Central memory CD8-positive, alpha-beta T cell (primary cell): ENCODE measurements at regions not wholly inside any gene's neighbourhood (a gene's known extent, or its start where the extent isn't known, plus 50 kb on each side); places are given as distances from the start of the nearest gene placed in this dataset.
A peak's percentile ranks its signal among the peaks of the same experiment; 100 is the strongest.

Source experiments
- ATAC-seq: fragments of 150-1000 bp; cut with Tn5 transposase; replicated peaks from 2 replicates; pipeline ENCODE4 v1.10.0; 2022; ENCODE audit warnings: mild to moderate bottlenecking, moderate FRiP score, moderate number of reproducible peaks; ENCODE audit not compliant: poor library complexity, severe bottlenecking; ENCODE audit errors: extremely low read depth
- DNase-seq, 2 donors: peaks; one replicate each; pipeline ENCODE4 v3.0.0; 2021; ENCODE audit warnings: low spot score in 2 of 2
- H3K27ac Mint-ChIP-seq: one replicate; pipeline ENCODE4 v1.8.0; 2022; ENCODE audit warnings: low read depth, mild to moderate bottlenecking, moderate library complexity, mixed read lengths
- H3K27me3 Mint-ChIP-seq: one replicate; pipeline ENCODE4 v1.8.0; 2022; ENCODE audit warnings: mixed read lengths
- H3K36me3 Mint-ChIP-seq: one replicate; pipeline ENCODE4 v1.8.0; 2022; ENCODE audit warnings: mild to moderate bottlenecking, moderate library complexity, mixed read lengths; ENCODE audit not compliant: insufficient read depth
- H3K4me1 Mint-ChIP-seq: one replicate; pipeline ENCODE4 v1.8.0; 2022; ENCODE audit warnings: mixed read lengths
- H3K4me3 Mint-ChIP-seq: one replicate; pipeline ENCODE4 v1.8.0; 2022; ENCODE audit warnings: mild to moderate bottlenecking, moderate library complexity, mixed read lengths
- H3K9me3 Mint-ChIP-seq: one replicate; pipeline ENCODE4 v1.8.0; 2022; ENCODE audit warnings: mixed read lengths

- no peaks in the 10 kb centered on the region for H3K27me3 Mint-ChIP-seq
- no peak for DNase-seq
- no peaks in the 10 kb centered on the region for H3K9me3 Mint-ChIP-seq
- no peaks in the 10 kb centered on the region for H3K36me3 Mint-ChIP-seq
- ATAC-seq: no peak
- peak overlapping the region; percentile 45 for H3K27ac Mint-ChIP-seq
- H3K4me1 Mint-ChIP-seq: peaks cover 40% of the 10 kb centered on the region
- peak overlapping the region; percentile 33 for H3K4me3 Mint-ChIP-seq
These were observed 112.4 kb downstream of the CD47 start for GRCh38 chr3:107978131-107979055.

GRCh38 chr3:107977221-107978130, 113.4 kb downstream of the CD47 start:
- no peaks in the 10 kb centered on the region for H3K9me3 Mint-ChIP-seq
- peaks cover 40% of the 10 kb centered on the region for H3K4me1 Mint-ChIP-seq
- H3K27ac Mint-ChIP-seq: no peak overlapping the region
- H3K27me3 Mint-ChIP-seq: no peaks in the 10 kb centered on the region
- ATAC-seq: no peak
- H3K36me3 Mint-ChIP-seq: no peaks in the 10 kb centered on the region
- no peak for DNase-seq
- no peak overlapping the region for H3K4me3 Mint-ChIP-seq

- peaks cover 40% of the 10 kb centered on the region for H3K4me1 Mint-ChIP-seq
- H3K36me3 Mint-ChIP-seq: no peaks in the 10 kb centered on the region
- H3K4me3 Mint-ChIP-seq: peak overlapping the region; percentile 37
- peak overlapping the region; percentile 54 for H3K27ac Mint-ChIP-seq
- DNase-seq (no peak), ATAC-seq (no peak)
- H3K27me3 Mint-ChIP-seq: no peaks in the 10 kb centered on the region
- H3K9me3 Mint-ChIP-seq: no peaks in the 10 kb centered on the region
These were observed 114.5 kb downstream of the CD47 start for GRCh38 chr3:107976202-107976800.

GRCh38 chr3:107975529-107976201, 115.2 kb downstream of the CD47 start:
- Mint-ChIP-seq H3K4me3 (peak overlapping the region; percentile 37), H3K36me3 (no peaks in the 10 kb centered on the region), H3K27ac (peak overlapping the region; percentile 54), H3K27me3 (no peaks in the 10 kb centered on the region), H3K4me1 (peaks cover 40% of the 10 kb centered on the region), H3K9me3 (no peaks in the 10 kb centered on the region)
- DNase-seq (no peak), ATAC-seq (peak; percentile 56)

- no peaks in the 10 kb centered on the region for H3K9me3 Mint-ChIP-seq
These were observed 116.9 kb downstream of the CD47 start for GRCh38 chr3:107973961-107974360.

GRCh38 chr3:107973152-107973551, 117.7 kb downstream of the CD47 start:
- no peaks in the 10 kb centered on the region for H3K27me3 Mint-ChIP-seq
- no peak for DNase-seq
- peaks cover 30% of the 10 kb centered on the region for H3K4me1 Mint-ChIP-seq
- no peak overlapping the region for H3K27ac Mint-ChIP-seq
- ATAC-seq: no peak
- no peaks in the 10 kb centered on the region for H3K36me3 Mint-ChIP-seq
- H3K9me3 Mint-ChIP-seq: no peaks in the 10 kb centered on the region
- H3K4me3 Mint-ChIP-seq: no peak overlapping the region

More at GRCh38 chr3:107973961-107974360, 116.9 kb downstream of the CD47 start:
- ATAC-seq (no peak), DNase-seq (no peak)
- Mint-ChIP-seq H3K4me3 (no peak overlapping the region), H3K4me1 (peaks cover 38% of the 10 kb centered on the region), H3K27ac (no peak overlapping the region), H3K36me3 (no peaks in the 10 kb centered on the region), H3K27me3 (no peaks in the 10 kb centered on the region)

- DNase-seq (no peak), ATAC-seq (no peak)
- H3K27me3 Mint-ChIP-seq: no peaks in the 10 kb centered on the region
- no peak overlapping the region for H3K4me3 Mint-ChIP-seq
- no peaks in the 10 kb centered on the region for H3K36me3 Mint-ChIP-seq
- H3K4me1 Mint-ChIP-seq: peaks cover 12% of the 10 kb centered on the region
- no peak overlapping the region for H3K27ac Mint-ChIP-seq
- no peaks in the 10 kb centered on the region for H3K9me3 Mint-ChIP-seq
These were observed 119.7 kb downstream of the CD47 start for GRCh38 chr3:107970993-107971580.

- no peak overlapping the region for H3K4me3 Mint-ChIP-seq
- no peaks in the 10 kb centered on the region for H3K9me3 Mint-ChIP-seq
- DNase-seq: no peak
- no peak overlapping the region for H3K27ac Mint-ChIP-seq
- no peaks in the 10 kb centered on the region for H3K27me3 Mint-ChIP-seq
- H3K36me3 Mint-ChIP-seq: no peaks in the 10 kb centered on the region
- ATAC-seq: no peak
- H3K4me1 Mint-ChIP-seq: peaks cover 4% of the 10 kb centered on the region
These were observed 120.6 kb downstream of the CD47 start for GRCh38 chr3:107969994-107970819.

GRCh38 chr3:107969525-107969924, 121.3 kb downstream of the CD47 start:
- no peak for DNase-seq
- no peak for ATAC-seq
- H3K27me3 Mint-ChIP-seq: no peaks in the 10 kb centered on the region
- no peaks in the 10 kb centered on the region for H3K4me1 Mint-ChIP-seq
- no peaks in the 10 kb centered on the region for H3K9me3 Mint-ChIP-seq
- H3K4me3 Mint-ChIP-seq: no peak overlapping the region
- no peak overlapping the region for H3K27ac Mint-ChIP-seq
- no peaks in the 10 kb centered on the region for H3K36me3 Mint-ChIP-seq

GRCh38 chr3:107966276-107966675, 124.6 kb downstream of the CD47 start:
- no peak for ATAC-seq

GRCh38 chr3:107965136-107965655, 125.6 kb downstream of the CD47 start:
- ATAC-seq: no peak
- no peaks in the 10 kb centered on the region for H3K36me3 Mint-ChIP-seq

More at GRCh38 chr3:107966276-107966675, 124.6 kb downstream of the CD47 start:
- Mint-ChIP-seq H3K9me3 (no peaks in the 10 kb centered on the region), H3K4me3 (no peak overlapping the region), H3K27ac (no peak overlapping the region), H3K27me3 (no peaks in the 10 kb centered on the region), H3K4me1 (no peaks in the 10 kb centered on the region), H3K36me3 (no peaks in the 10 kb centered on the region)
- DNase-seq: no peak

More at GRCh38 chr3:107965136-107965655, 125.6 kb downstream of the CD47 start:
- H3K4me1 Mint-ChIP-seq: no peaks in the 10 kb centered on the region
- H3K4me3 Mint-ChIP-seq: no peak overlapping the region
- no peak for DNase-seq
- no peak overlapping the region for H3K27ac Mint-ChIP-seq
- H3K27me3 Mint-ChIP-seq: no peaks in the 10 kb centered on the region
- H3K9me3 Mint-ChIP-seq: no peaks in the 10 kb centered on the region
